ENCODE measurements at regions not wholly inside any gene's neighbourhood (a gene's known extent, or its start where the extent isn't known, plus 50 kb on each side); places are given as distances from the start of the nearest gene placed in this dataset.

GRCh38 chr2:180145163-180145562 is 138.1 kb upstream of the CWC22 start:
- DNase-seq (ENCODE audit: low read depth in 2 of 2): no peak

GRCh38 chr2:180144338-180144813 is 137.3 kb upstream of the CWC22 start:
- DNase-seq (ENCODE audit: low read depth in 2 of 2): no peak

- no peak for DNase-seq (ENCODE audit: low read depth in 2 of 2)
Observed at GRCh38 chr2:180143633-180144337, 136.7 kb upstream of the CWC22 start.

- no peak for DNase-seq (ENCODE audit: low read depth in 2 of 2)
Observed at GRCh38 chr2:180141600-180141999, 134.5 kb upstream of the CWC22 start.

GRCh38 chr2:180133736-180134135 is 126.6 kb upstream of the CWC22 start:
- DNase-seq (ENCODE audit: low read depth in 2 of 2): no peak

GRCh38 chr2:180130403-180130802 is 123.3 kb upstream of the CWC22 start:
- DNase-seq (ENCODE audit: low read depth in 2 of 2): no peak

- DNase-seq (ENCODE audit: low read depth in 2 of 2): no peak
Observed at GRCh38 chr2:180128861-180129260, 121.8 kb upstream of the CWC22 start.

- peak; percentile 85 to 87 for DNase-seq (ENCODE audit: low read depth in 2 of 2)
Observed at GRCh38 chr2:180125245-180125962, 118.3 kb upstream of the CWC22 start.

GRCh38 chr2:180124273-180125139 is 117.4 kb upstream of the CWC22 start:
- DNase-seq (ENCODE audit: low read depth in 2 of 2): peak; percentile 34

- DNase-seq (ENCODE audit: low read depth in 2 of 2): no peak
Observed at GRCh38 chr2:180122874-180123273, 115.8 kb upstream of the CWC22 start.

GRCh38 chr2:180115675-180116074 is 108.6 kb upstream of the CWC22 start:
- no peak for DNase-seq (ENCODE audit: low read depth in 2 of 2)

GRCh38 chr2:180115269-180115668 is 108.2 kb upstream of the CWC22 start:
- DNase-seq (ENCODE audit: low read depth in 2 of 2): no peak

GRCh38 chr2:180111901-180112300 is 104.8 kb upstream of the CWC22 start:
- no peak for DNase-seq (ENCODE audit: low read depth in 2 of 2)

- no peak for DNase-seq (ENCODE audit: low read depth in 2 of 2)
Observed at GRCh38 chr2:180110469-180110868, 103.4 kb upstream of the CWC22 start.

- DNase-seq (ENCODE audit: low read depth in 2 of 2): no peak
Observed at GRCh38 chr2:180101846-180102245, 94.7 kb upstream of the CWC22 start.

GRCh38 chr2:180099308-180099707 is 92.2 kb upstream of the CWC22 start:
- no peak for DNase-seq (ENCODE audit: low read depth in 2 of 2)

- DNase-seq (ENCODE audit: low read depth in 2 of 2): no peak
Observed at GRCh38 chr2:180085144-180085543, 78.0 kb upstream of the CWC22 start.

- peak in 1 of 2 experiments; percentile 5 for DNase-seq (ENCODE audit: low read depth in 2 of 2)
Observed at GRCh38 chr2:180077295-180077906, 70.3 kb upstream of the CWC22 start.

GRCh38 chr2:180075870-180076269 is 68.8 kb upstream of the CWC22 start:
- DNase-seq (ENCODE audit: low read depth in 2 of 2): no peak

- no peak for DNase-seq (ENCODE audit: low read depth in 2 of 2)
Observed at GRCh38 chr2:180071797-180072196, 64.7 kb upstream of the CWC22 start.

GRCh38 chr2:180063494-180064092 is 56.5 kb upstream of the CWC22 start:
- DNase-seq (ENCODE audit: low read depth in 2 of 2): no peak
